MM.1S (cell line): ENCODE measurements at regions not wholly inside any gene's neighbourhood (a gene's known extent, or its start where the extent isn't known, plus 50 kb on each side); places are given as distances from the start of the nearest gene placed in this dataset.

Experiments used
- EZH2phosphoT487 ChIP-seq: fragments of 300-600 bp; sonication (generic); IDR thresholded peaks from 2 replicates; pipeline ENCODE4 v1.6.1; 2018; ENCODE audit warnings: antibody characterized with exemption, low read length
- TF ChIP-seq, protein P1 (sequence below): fragments of 300-600 bp; sonication (generic); IDR thresholded peaks from 2 replicates; pipeline ENCODE4 v1.5.1; 2016; ENCODE audit warnings: antibody characterized with exemption, low read length, mixed read lengths

- TF ChIP-seq, protein P1, sequence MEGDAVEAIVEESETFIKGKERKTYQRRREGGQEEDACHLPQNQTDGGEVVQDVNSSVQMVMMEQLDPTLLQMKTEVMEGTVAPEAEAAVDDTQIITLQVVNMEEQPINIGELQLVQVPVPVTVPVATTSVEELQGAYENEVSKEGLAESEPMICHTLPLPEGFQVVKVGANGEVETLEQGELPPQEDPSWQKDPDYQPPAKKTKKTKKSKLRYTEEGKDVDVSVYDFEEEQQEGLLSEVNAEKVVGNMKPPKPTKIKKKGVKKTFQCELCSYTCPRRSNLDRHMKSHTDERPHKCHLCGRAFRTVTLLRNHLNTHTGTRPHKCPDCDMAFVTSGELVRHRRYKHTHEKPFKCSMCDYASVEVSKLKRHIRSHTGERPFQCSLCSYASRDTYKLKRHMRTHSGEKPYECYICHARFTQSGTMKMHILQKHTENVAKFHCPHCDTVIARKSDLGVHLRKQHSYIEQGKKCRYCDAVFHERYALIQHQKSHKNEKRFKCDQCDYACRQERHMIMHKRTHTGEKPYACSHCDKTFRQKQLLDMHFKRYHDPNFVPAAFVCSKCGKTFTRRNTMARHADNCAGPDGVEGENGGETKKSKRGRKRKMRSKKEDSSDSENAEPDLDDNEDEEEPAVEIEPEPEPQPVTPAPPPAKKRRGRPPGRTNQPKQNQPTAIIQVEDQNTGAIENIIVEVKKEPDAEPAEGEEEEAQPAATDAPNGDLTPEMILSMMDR = no peak
- no peak for TF ChIP-seq EZH2phosphoT487
Observed at GRCh38 chr7:131896165-131896863, 339.9 kb upstream of the PODXL start.
